ENCODE measurements at regions not wholly inside any gene's neighbourhood (a gene's known extent, or its start where the extent isn't known, plus 50 kb on each side); places are given as distances from the start of the nearest gene placed in this dataset.

GRCh38 chr2:12305931-12306330 lies 410.8 kb upstream of the TRIB2 start:
- peaks cover 0 to 1% (median 0%) of the 10 kb centered on the region in 3 donors for H3K9me3 ChIP-seq (ENCODE audit: control extremely low read depth in 1 of 3, control insufficient read depth in 2 of 3, insufficient read depth in 1 of 3, low read length in 2 of 3)
- WGBS (ENCODE audit: insufficient coverage) = no CpG with 5 or more reads among the region's 2 CpGs
- Mint-ChIP-seq H3K4me1 (peaks cover 17% of the 10 kb centered on the region), H3K4me3 (no peak overlapping the region), H3K9me3 (ENCODE audit: insufficient read depth) (no peaks in the 10 kb centered on the region), H3K27ac (no peak overlapping the region), H3K27me3 (no peaks in the 10 kb centered on the region)
- H3K9ac ChIP-seq (ENCODE audit: low read length) = no peak overlapping the region
- no peak overlapping the region for H2AFZ ChIP-seq (ENCODE audit: insufficient read depth, low read depth, low read length, poor library complexity, severe bottlenecking)
- ChIA-PET POLR2A (no interaction called here), CTCF (no interaction called here)
- H3K79me2 ChIP-seq (ENCODE audit: control insufficient read depth, insufficient read depth, low read length) = no peaks in the 10 kb centered on the region
- H3K4me3 ChIP-seq (ENCODE audit: control extremely low read depth in 1 of 5, extremely low read depth in 1 of 5, insufficient read depth in 1 of 5, low read depth in 2 of 5, low read length in 4 of 5) = no peak overlapping the region
- no peaks in the 10 kb centered on the region for H3K36me3 ChIP-seq (replicated peaks in 1 of 2; ENCODE audit: control extremely low read depth in 1 of 2, control insufficient read depth in 1 of 2, extremely low read depth in 1 of 2, insufficient read depth in 2 of 2, low read length in 1 of 2)
- TF ChIP-seq EZH2 (IDR thresholded peaks at IDR 0.05; ENCODE audit: borderline replicate concordance, insufficient read depth, low read depth, low read length, poor library complexity, severe bottlenecking) = no peak
- TF ChIP-seq, protein P1, sequence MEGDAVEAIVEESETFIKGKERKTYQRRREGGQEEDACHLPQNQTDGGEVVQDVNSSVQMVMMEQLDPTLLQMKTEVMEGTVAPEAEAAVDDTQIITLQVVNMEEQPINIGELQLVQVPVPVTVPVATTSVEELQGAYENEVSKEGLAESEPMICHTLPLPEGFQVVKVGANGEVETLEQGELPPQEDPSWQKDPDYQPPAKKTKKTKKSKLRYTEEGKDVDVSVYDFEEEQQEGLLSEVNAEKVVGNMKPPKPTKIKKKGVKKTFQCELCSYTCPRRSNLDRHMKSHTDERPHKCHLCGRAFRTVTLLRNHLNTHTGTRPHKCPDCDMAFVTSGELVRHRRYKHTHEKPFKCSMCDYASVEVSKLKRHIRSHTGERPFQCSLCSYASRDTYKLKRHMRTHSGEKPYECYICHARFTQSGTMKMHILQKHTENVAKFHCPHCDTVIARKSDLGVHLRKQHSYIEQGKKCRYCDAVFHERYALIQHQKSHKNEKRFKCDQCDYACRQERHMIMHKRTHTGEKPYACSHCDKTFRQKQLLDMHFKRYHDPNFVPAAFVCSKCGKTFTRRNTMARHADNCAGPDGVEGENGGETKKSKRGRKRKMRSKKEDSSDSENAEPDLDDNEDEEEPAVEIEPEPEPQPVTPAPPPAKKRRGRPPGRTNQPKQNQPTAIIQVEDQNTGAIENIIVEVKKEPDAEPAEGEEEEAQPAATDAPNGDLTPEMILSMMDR (IDR thresholded peaks at IDR 0.05) = no peak
- DNase-seq = no peak
- no peak overlapping the region for H3K27ac ChIP-seq (ENCODE audit: low read length in 2 of 2)
- H3K4me1 ChIP-seq (ENCODE audit: control insufficient read depth in 2 of 2, insufficient read depth in 2 of 2, low read length in 2 of 2) = peaks cover 0 to 9% of the 10 kb centered on the region in 2 donors
- ATAC-seq (ENCODE audit: low read depth) = no peak
- H3K27me3 ChIP-seq (replicated peaks in 1 of 4; ENCODE audit: control extremely low read depth in 1 of 4, control insufficient read depth in 3 of 4, insufficient read depth in 4 of 4, low read length in 3 of 4) = no peaks in the 10 kb centered on the region
- H4K20me1 ChIP-seq (ENCODE audit: control insufficient read depth, insufficient read depth, low read length, poor library complexity, severe bottlenecking) = no peaks in the 10 kb centered on the region
- intact Hi-C loops (cut with micrococcal nuclease) = no loop called here
- no peak overlapping the region for H3K4me2 ChIP-seq (replicated peaks; ENCODE audit: low read depth, low read length, poor library complexity, severe bottlenecking)

- ChIA-PET CTCF (no interaction called here), POLR2A (no interaction called here)
- Mint-ChIP-seq H3K27me3 (no peaks in the 10 kb centered on the region), H3K4me3 (no peak overlapping the region), H3K27ac (no peak overlapping the region), H3K4me1 (peaks cover 17% of the 10 kb centered on the region), H3K9me3 (ENCODE audit: insufficient read depth) (no peaks in the 10 kb centered on the region)
- Histone ChIP-seq H3K4me3 (ENCODE audit: control extremely low read depth in 1 of 5, extremely low read depth in 1 of 5, insufficient read depth in 1 of 5, low read depth in 2 of 5, low read length in 4 of 5) (no peak overlapping the region), H3K4me2 (replicated peaks; ENCODE audit: low read depth, low read length, poor library complexity, severe bottlenecking) (no peak overlapping the region), H3K27ac (ENCODE audit: low read length in 2 of 2) (no peak overlapping the region), H3K27me3 (replicated peaks in 1 of 4; ENCODE audit: control extremely low read depth in 1 of 4, control insufficient read depth in 3 of 4, insufficient read depth in 4 of 4, low read length in 3 of 4) (no peaks in the 10 kb centered on the region), H3K9me3 (ENCODE audit: control extremely low read depth in 1 of 3, control insufficient read depth in 2 of 3, insufficient read depth in 1 of 3, low read length in 2 of 3) (peaks cover 0 to 1% (median 0%) of the 10 kb centered on the region in 3 donors), H3K79me2 (ENCODE audit: control insufficient read depth, insufficient read depth, low read length) (no peaks in the 10 kb centered on the region), H4K20me1 (ENCODE audit: control insufficient read depth, insufficient read depth, low read length, poor library complexity, severe bottlenecking) (no peaks in the 10 kb centered on the region), H3K36me3 (replicated peaks in 1 of 2; ENCODE audit: control extremely low read depth in 1 of 2, control insufficient read depth in 1 of 2, extremely low read depth in 1 of 2, insufficient read depth in 2 of 2, low read length in 1 of 2) (no peaks in the 10 kb centered on the region), H3K9ac (ENCODE audit: low read length) (no peak overlapping the region), H3K4me1 (ENCODE audit: control insufficient read depth in 2 of 2, insufficient read depth in 2 of 2, low read length in 2 of 2) (peaks cover 10 to 15% of the 10 kb centered on the region in 2 donors), H2AFZ (ENCODE audit: insufficient read depth, low read depth, low read length, poor library complexity, severe bottlenecking) (no peak overlapping the region)
- TF ChIP-seq, protein P1 (IDR thresholded peaks at IDR 0.05) = no peak
- no peak for TF ChIP-seq EZH2 (IDR thresholded peaks at IDR 0.05; ENCODE audit: borderline replicate concordance, insufficient read depth, low read depth, low read length, poor library complexity, severe bottlenecking)
- DNase-seq (no peak), ATAC-seq (ENCODE audit: low read depth) (no peak)
- intact Hi-C loops (cut with micrococcal nuclease) = no loop called here
Measured at GRCh38 chr2:12310399-12310798, 406.3 kb upstream of the TRIB2 start.

Measured in B cell (primary cell).